Thoracic aorta (tissue), 2 donors: ENCODE measurements at regions not wholly inside any gene's neighbourhood (a gene's known extent, or its start where the extent isn't known, plus 50 kb on each side); places are given as distances from the start of the nearest gene placed in this dataset.

Source experiments
- ATAC-seq: fragments of 150-250 bp; one replicate; pipeline ENCODE4 v1.8.0; 2017; ENCODE audit warnings: low read depth; ENCODE audit not compliant: insufficient number of reproducible peaks, low FRiP score
- DNase-seq: peaks from one replicate; pipeline ENCODE4 v3.0.0-alpha.2; 2020; ENCODE audit warnings: low spot score
- H3K27ac ChIP-seq, 2 donors: fragments of 200-600 bp; sonication (generic); 1 replicate in 1 of 2; 2 replicates in 1 of 2; pipeline ENCODE4 v1.5.1; 2016; ENCODE audit warnings: mild to moderate bottlenecking in 2 of 2, moderate library complexity in 2 of 2
- H3K27me3 ChIP-seq: fragments of 200-600 bp; sonication (generic); replicated peaks from 2 replicates; pipeline ENCODE4 v1.6.0; 2016; ENCODE audit warnings: mild to moderate bottlenecking; ENCODE audit not compliant: insufficient read depth
- H3K36me3 ChIP-seq: fragments of 200-600 bp; sonication (generic); one replicate; pipeline ENCODE4 v1.5.1; 2016
- H3K4me1 ChIP-seq, 2 donors: fragments of 200-600 bp; sonication (generic); 1 replicate in 1 of 2; 2 replicates in 1 of 2; pipeline versions ENCODE4 v1.5.1 to v1.6.0; 2016; ENCODE audit warnings: low read depth in 2 of 2, mild to moderate bottlenecking in 1 of 2; ENCODE audit not compliant: control insufficient read depth in 1 of 2
- H3K4me3 ChIP-seq: fragments of 200-600 bp; sonication (generic); 2 replicates; pipeline ENCODE4 v1.5.1; 2016; ENCODE audit warnings: mild to moderate bottlenecking
- H3K9me3 ChIP-seq: fragments of 200-600 bp; sonication (generic); 2 replicates; pipeline ENCODE4 v1.5.1; 2016
- CTCF ChIP-seq: fragments of 200-600 bp; sonication (generic); IDR thresholded peaks from one replicate; pipeline ENCODE4 v1.5.1; 2019; ENCODE audit warnings: antibody characterized with exemption

- ATAC-seq (no peak), DNase-seq (no peak)
- Histone ChIP-seq H3K9me3 (no peaks in the 10 kb centered on the region), H3K36me3 (no peaks in the 10 kb centered on the region), H3K4me1 (no peaks in the 10 kb centered on the region), H3K4me3 (no peak overlapping the region), H3K27me3 (no peaks in the 10 kb centered on the region), H3K27ac (no peak overlapping the region)
- TF ChIP-seq CTCF, result no peak
Observed at GRCh38 chr11:100469835-100470234, 217.3 kb upstream of the ARHGAP42 start.

GRCh38 chr11:100472727-100473389, 214.2 kb upstream of the ARHGAP42 start:
- Histone ChIP-seq H3K27ac (no peak overlapping the region), H3K4me3 (no peak overlapping the region), H3K27me3 (no peaks in the 10 kb centered on the region), H3K9me3 (no peaks in the 10 kb centered on the region), H3K36me3 (no peaks in the 10 kb centered on the region), H3K4me1 (no peaks in the 10 kb centered on the region)
- ATAC-seq, result no peak
- no peak for DNase-seq
- TF ChIP-seq CTCF, result no peak

- H3K9me3 ChIP-seq, result no peaks in the 10 kb centered on the region
- no peaks in the 10 kb centered on the region for H3K36me3 ChIP-seq
- H3K27ac ChIP-seq, result no peak overlapping the region
- H3K4me1 ChIP-seq, result no peaks in the 10 kb centered on the region
- DNase-seq (no peak), ATAC-seq (no peak)
- no peaks in the 10 kb centered on the region for H3K27me3 ChIP-seq
- no peak overlapping the region for H3K4me3 ChIP-seq
- TF ChIP-seq CTCF, result no peak
Observed at GRCh38 chr11:100473390-100473740, 213.7 kb upstream of the ARHGAP42 start.

GRCh38 chr11:100484948-100485347, 202.1 kb upstream of the ARHGAP42 start:
- H3K4me1 ChIP-seq, result no peaks in the 10 kb centered on the region
- H3K36me3 ChIP-seq, result no peaks in the 10 kb centered on the region
- DNase-seq (no peak), ATAC-seq (no peak)
- H3K9me3 ChIP-seq, result no peaks in the 10 kb centered on the region
- no peak overlapping the region for H3K27ac ChIP-seq
- no peak for TF ChIP-seq CTCF
- no peaks in the 10 kb centered on the region for H3K27me3 ChIP-seq
- H3K4me3 ChIP-seq, result no peak overlapping the region

- DNase-seq (no peak), ATAC-seq (no peak)
- H3K4me3 ChIP-seq, result no peak overlapping the region
- no peak overlapping the region for H3K27ac ChIP-seq
- no peaks in the 10 kb centered on the region for H3K36me3 ChIP-seq
- TF ChIP-seq CTCF, result no peak
- no peaks in the 10 kb centered on the region for H3K4me1 ChIP-seq
- no peaks in the 10 kb centered on the region for H3K27me3 ChIP-seq
- no peaks in the 10 kb centered on the region for H3K9me3 ChIP-seq
Observed at GRCh38 chr11:100498780-100499179, 188.3 kb upstream of the ARHGAP42 start.
